ENCODE measurements at regions not wholly inside any gene's neighbourhood (a gene's known extent, or its start where the extent isn't known, plus 50 kb on each side); places are given as distances from the start of the nearest gene placed in this dataset.

DNA sequence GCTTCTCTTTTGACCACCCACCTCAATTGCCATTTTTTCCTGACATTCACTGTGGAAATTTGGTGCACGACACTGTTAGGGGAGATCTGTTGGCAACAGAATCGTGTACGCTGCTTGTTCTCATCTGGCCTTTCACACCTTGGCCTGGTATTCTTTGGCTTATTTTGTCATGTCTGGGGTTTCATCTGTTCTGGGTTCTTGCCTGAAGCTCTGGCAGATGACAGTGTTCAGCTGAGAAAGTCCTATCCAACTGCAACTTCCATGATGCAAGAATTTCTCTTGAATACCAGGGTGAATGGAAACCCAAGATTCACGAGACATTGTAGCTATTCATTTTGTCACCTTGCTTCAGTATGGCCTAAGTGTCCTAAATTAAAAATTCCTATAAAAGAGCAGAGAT, 82.6 kb upstream of the CELF2 start:
- H3K36me3 Mint-ChIP-seq, result peaks cover 0 to 4% (median 0%) of the 10 kb centered on the region in 3 donors
- no peaks in the 10 kb centered on the region for H3K4me1 Mint-ChIP-seq
- H3K27me3 Mint-ChIP-seq, result peaks cover 0 to 10% (median 4%) of the 10 kb centered on the region in 5 donors
- ATAC-seq, result no peak
- no peak overlapping the region for H3K4me3 Mint-ChIP-seq
- DNase-seq, result no peak
- no peak overlapping the region for H3K27ac Mint-ChIP-seq
- H3K9me3 Mint-ChIP-seq, result peaks cover 0 to 4% (median 2%) of the 10 kb centered on the region in 9 donors
- POLR2A ChIA-PET, result no interaction called here

DNA sequence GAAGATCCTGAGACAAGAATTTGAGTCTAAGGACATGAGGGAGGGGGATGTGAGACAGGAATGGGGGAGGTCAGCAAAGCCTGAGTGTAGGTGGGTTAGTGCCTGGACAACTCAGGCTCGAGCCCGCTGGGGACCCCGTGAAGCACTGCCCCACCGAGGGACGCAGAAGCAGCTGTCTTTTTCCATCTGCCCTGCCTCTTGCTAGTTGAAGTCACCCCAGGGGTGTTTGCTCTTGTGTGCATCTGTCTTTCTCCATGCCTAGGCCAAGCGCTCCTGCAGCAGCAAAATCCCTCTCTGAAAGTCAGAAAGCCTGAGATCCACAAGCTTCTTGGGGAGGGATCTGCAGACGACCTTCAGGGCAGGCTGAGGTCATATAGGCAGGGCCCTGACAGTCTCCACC, 79.0 kb upstream of the CELF2 start:
- Mint-ChIP-seq H3K36me3 (peaks cover 0 to 20% (median 0%) of the 10 kb centered on the region in 3 donors), H3K4me1 (no peaks in the 10 kb centered on the region), H3K27me3 (peaks cover 3 to 12% (median 6%) of the 10 kb centered on the region in 5 donors), H3K9me3 (peaks cover 0 to 23% (median 8%) of the 10 kb centered on the region in 9 donors), H3K27ac (no peak overlapping the region), H3K4me3 (no peak overlapping the region)
- POLR2A ChIA-PET, result no interaction called here
- ATAC-seq (no peak), DNase-seq (no peak)

DNA sequence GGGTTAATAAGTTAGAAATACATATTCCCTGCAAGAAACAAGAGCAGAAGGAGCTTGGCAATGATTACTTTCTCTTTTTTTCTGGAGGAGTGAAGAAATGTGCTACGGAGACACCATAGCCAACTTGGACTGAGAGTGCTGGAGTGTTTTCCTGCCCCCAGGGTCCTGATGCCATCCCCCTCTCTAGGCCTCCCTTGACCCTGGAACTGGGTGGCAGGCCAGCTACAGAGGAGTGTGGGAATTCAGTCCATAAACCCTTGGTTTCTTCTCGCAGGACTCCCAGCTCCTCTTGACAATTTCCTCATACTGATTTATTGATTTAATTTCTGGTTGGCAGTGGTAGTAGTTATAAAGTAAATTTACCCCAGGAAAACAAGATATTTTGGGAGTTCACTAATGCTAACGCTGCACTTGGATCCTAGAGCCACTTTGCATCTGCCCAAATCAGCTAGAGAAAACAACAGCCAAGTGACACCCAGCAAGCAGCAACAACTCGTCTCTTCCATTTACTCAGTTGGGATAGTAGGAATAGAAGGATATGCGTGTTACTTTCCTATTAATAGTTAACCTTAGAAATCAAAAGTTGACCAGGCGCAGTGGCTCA, 76.4 kb upstream of the CELF2 start:
- Mint-ChIP-seq H3K36me3 (peaks cover 0 to 20% (median 0%) of the 10 kb centered on the region in 3 donors), H3K9me3 (peaks cover 0 to 23% (median 8%) of the 10 kb centered on the region in 9 donors), H3K27ac (no peak overlapping the region), H3K4me3 (no peak overlapping the region), H3K27me3 (peaks cover 7 to 32% (median 11%) of the 10 kb centered on the region in 5 donors), H3K4me1 (no peaks in the 10 kb centered on the region)
- ATAC-seq (no peak), DNase-seq (no peak)
- POLR2A ChIA-PET, result no interaction called here

DNA sequence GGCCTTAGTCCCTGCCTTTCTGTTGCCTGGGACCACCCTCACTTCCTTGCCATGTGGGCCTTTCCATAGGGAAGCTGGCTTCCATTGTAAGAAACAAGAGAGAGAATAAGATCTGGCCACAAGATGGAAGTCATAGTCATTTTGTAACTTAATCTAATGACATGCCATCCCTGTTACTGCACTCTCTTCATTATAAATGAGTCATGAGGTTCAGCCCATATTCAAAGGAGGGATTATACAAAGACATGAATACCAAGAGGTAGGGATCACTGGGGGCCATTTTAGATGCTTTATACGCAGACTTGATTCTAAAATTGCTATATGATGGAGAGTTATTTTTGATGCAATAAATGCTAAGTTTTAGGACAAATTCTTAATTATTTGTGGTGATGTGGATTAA, 75.2 kb upstream of the CELF2 start:
- Mint-ChIP-seq H3K27me3 (peaks cover 7 to 32% (median 11%) of the 10 kb centered on the region in 5 donors), H3K9me3 (peaks cover 0 to 23% (median 8%) of the 10 kb centered on the region in 9 donors), H3K4me1 (no peaks in the 10 kb centered on the region), H3K4me3 (no peak overlapping the region), H3K36me3 (peaks cover 0 to 20% (median 0%) of the 10 kb centered on the region in 3 donors), H3K27ac (no peak overlapping the region)
- DNase-seq (no peak), ATAC-seq (no peak)
- POLR2A ChIA-PET, result no interaction called here

DNA sequence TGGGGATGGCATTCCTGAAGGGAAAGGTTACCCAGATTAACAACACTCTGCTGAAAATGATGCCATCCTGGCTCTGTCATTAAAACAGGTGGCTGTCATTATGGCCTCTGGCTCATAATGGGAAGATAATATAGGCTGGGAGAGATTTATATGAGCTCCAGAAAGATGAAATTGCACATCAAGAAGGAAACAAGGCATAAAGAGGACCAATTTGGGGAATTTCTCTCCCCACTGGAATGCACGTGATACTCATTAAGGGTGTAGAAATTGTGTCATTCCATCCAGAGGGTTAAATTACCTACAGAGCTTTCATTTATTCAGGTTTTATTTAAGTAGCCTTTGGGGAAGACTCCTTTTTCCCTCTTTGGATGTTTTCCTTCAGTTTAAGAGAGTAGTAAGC, 71.6 kb upstream of the CELF2 start:
- ATAC-seq (no peak), DNase-seq (no peak)
- Mint-ChIP-seq H3K4me1 (peaks cover 0 to 3% (median 0%) of the 10 kb centered on the region in 4 donors), H3K36me3 (peaks cover 0 to 7% (median 0%) of the 10 kb centered on the region in 3 donors), H3K4me3 (no peak overlapping the region), H3K9me3 (peaks cover 0 to 10% (median 7%) of the 10 kb centered on the region in 9 donors), H3K27me3 (peaks cover 6 to 30% (median 11%) of the 10 kb centered on the region in 5 donors), H3K27ac (no peak overlapping the region)
- POLR2A ChIA-PET, result no interaction called here

DNA sequence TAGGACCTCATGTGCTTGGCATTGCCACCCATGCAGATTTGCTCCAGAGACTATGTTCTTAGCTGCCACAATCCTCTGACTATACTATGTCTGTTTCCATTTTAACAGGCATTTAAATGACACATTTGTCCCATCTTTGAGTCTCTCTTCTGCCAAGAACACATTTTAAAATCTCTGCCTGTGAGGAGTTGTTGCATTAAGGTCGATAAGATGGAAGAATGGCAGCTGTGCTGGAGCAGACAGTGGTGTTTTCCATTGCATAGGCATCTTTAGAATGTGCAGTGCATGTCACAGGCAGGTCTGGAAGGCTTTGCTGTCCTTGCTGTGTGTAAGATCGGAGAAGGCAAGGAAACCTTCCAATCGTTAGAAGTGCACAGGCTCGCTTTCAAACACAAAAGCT, 70.9 kb upstream of the CELF2 start:
- Mint-ChIP-seq H3K4me3 (no peak overlapping the region), H3K27ac (no peak overlapping the region), H3K9me3 (peaks cover 0 to 9% (median 7%) of the 10 kb centered on the region in 9 donors), H3K4me1 (peaks cover 0 to 3% (median 0%) of the 10 kb centered on the region in 4 donors), H3K36me3 (peaks cover 0 to 7% (median 0%) of the 10 kb centered on the region in 3 donors), H3K27me3 (peaks cover 6 to 30% (median 11%) of the 10 kb centered on the region in 5 donors)
- ATAC-seq, result no peak
- POLR2A ChIA-PET, result no interaction called here
- DNase-seq, result no peak

DNA sequence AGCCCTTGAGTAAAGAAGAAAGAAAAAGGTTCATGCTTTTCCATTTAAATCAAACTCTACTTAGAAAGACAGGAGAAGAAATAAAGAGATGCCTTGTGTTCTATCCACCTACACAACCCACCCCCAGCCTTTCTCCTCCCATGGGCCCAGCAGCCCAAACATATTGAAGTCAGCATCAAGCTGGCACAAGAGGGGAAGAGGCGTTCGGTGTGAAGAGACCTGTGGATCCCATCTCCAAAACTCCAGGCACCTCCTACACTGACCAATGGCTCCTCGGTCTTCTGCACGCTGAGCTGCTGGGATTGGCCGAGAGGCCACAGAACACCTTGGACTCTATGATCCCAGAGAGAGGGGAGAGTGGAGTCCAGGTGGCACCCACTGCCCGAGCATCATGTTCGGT, 66.0 kb upstream of the CELF2 start:
- Mint-ChIP-seq H3K36me3 (no peaks in the 10 kb centered on the region), H3K4me1 (peaks cover 0 to 3% (median 0%) of the 10 kb centered on the region in 4 donors), H3K27ac (no peak overlapping the region), H3K9me3 (no peaks in the 10 kb centered on the region), H3K4me3 (no peak overlapping the region), H3K27me3 (peaks cover 0 to 16% (median 3%) of the 10 kb centered on the region in 5 donors)
- no peak for ATAC-seq
- DNase-seq, result no peak
- POLR2A ChIA-PET, result no interaction called here

DNA sequence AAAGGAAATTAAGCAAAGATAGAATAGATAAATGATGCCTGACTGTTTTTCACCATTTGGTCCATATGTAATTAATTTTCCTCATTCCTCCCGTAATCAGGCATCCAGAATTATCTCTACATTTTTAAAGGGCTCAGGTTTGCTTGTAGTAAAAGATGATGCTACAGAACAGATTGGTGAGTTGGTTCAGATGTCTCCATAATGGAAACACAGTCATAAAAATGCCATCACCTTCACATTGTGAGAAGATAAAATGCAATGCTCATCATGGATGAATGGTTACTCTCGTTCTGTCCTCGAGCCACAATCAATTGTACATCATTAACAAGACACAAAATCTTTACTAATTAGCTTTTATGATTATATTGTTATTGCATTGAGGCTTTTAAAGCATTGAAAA, 64.9 kb upstream of the CELF2 start:
- Mint-ChIP-seq H3K27ac (no peak overlapping the region), H3K9me3 (no peaks in the 10 kb centered on the region), H3K4me3 (no peak overlapping the region), H3K27me3 (peaks cover 0 to 9% (median 3%) of the 10 kb centered on the region in 5 donors), H3K4me1 (peaks cover 0 to 3% (median 0%) of the 10 kb centered on the region in 4 donors), H3K36me3 (no peaks in the 10 kb centered on the region)
- no peak for DNase-seq
- no peak for ATAC-seq
- POLR2A ChIA-PET, result no interaction called here

DNA sequence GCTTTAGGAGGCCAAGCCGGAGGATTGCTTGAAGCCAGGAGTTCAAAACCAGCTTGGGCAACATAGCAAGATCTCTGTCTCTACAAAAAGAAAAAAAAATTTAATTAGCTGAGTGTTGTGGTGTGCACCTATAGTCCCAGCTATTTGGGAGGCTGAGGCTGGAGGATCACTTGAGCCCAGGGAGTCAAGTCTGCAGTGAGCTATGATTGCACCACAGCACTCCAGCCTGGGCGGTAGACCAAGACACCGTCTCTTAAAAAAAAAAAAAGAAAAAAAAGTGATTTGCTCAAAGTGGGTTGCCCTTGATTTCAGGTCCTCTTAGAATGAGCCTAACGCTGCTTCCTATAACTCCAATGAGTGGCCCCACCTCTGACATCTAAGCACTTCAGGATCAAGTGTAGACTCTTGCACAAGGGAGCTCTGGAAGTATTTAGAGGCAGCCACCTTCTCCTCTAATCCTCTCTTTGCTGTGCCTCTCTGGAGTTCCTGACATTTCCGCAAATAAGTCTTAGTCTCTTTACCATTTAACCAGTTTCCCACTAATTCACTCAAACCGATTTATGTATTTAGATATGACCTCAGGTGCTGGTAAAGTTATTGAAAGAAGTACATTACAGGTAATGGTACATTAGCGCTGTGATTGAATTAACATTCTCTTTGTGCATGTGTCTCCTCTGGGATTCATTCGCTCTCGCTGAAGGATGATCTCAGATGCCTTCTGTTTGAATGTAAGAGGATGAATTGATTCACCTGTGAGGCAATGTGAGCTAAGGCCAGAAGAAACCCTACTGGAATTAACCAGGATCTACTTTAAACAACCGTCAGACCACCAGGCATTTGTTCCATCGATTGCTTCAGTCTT, 60.8 kb upstream of the CELF2 start:
- ATAC-seq (no peak), DNase-seq (no peak)
- H3K27ac Mint-ChIP-seq, result no peak overlapping the region
- POLR2A ChIA-PET, result no interaction called here
- no peak overlapping the region for H3K4me3 Mint-ChIP-seq
- H3K27me3 Mint-ChIP-seq, result peaks cover 0 to 10% (median 4%) of the 10 kb centered on the region in 5 donors
- no peaks in the 10 kb centered on the region for H3K4me1 Mint-ChIP-seq
- no peaks in the 10 kb centered on the region for H3K9me3 Mint-ChIP-seq
- no peaks in the 10 kb centered on the region for H3K36me3 Mint-ChIP-seq

DNA sequence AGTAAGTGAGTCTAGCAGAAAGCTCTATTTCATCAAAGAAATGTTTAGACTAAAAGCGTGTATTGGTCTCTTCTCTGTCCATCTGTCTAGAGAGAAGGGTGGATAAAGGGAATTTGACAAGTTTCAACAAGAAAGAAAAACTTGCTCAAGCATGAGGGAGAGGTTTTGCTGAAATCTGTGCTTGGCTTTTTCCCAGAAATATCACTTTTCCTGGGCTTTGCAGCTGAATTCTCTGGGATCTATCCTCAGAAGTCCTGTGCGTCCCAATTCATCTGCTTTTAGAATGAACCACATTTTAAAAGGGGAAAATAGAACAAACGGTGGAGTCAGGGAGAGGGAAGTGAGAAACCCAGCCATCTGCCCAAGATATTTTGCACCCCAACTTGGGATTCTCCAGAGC, 59.6 kb upstream of the CELF2 start:
- POLR2A ChIA-PET, result no interaction called here
- Mint-ChIP-seq H3K27me3 (peaks cover 0 to 10% (median 4%) of the 10 kb centered on the region in 5 donors), H3K27ac (no peak overlapping the region), H3K36me3 (no peaks in the 10 kb centered on the region), H3K4me1 (no peaks in the 10 kb centered on the region), H3K4me3 (no peak overlapping the region), H3K9me3 (no peaks in the 10 kb centered on the region)
- DNase-seq (no peak), ATAC-seq (no peak)

DNA sequence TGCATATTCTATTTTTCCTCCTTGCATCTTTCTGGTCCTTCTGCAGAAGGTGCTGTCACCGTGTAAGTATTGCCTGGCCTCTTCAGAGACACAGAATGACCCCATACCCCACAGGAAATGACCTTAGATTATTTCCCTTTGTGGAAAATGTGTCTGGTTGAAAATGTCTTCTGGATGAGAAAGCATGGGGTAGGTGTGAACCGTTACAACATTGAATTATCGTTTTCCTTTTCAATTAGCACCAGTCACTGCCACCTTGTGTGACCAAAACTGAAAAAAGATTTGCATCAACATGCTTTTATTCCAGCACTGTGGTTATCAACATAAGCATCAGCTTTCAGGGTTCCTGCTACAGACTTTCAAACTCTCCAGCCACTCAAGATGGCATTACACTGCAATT, 58.0 kb upstream of the CELF2 start:
- Mint-ChIP-seq H3K9me3 (no peaks in the 10 kb centered on the region), H3K36me3 (no peaks in the 10 kb centered on the region), H3K4me1 (no peaks in the 10 kb centered on the region), H3K4me3 (no peak overlapping the region), H3K27ac (no peak overlapping the region), H3K27me3 (peaks cover 0 to 10% (median 5%) of the 10 kb centered on the region in 5 donors)
- no peak for DNase-seq
- ATAC-seq, result no peak
- POLR2A ChIA-PET, result no interaction called here

DNA sequence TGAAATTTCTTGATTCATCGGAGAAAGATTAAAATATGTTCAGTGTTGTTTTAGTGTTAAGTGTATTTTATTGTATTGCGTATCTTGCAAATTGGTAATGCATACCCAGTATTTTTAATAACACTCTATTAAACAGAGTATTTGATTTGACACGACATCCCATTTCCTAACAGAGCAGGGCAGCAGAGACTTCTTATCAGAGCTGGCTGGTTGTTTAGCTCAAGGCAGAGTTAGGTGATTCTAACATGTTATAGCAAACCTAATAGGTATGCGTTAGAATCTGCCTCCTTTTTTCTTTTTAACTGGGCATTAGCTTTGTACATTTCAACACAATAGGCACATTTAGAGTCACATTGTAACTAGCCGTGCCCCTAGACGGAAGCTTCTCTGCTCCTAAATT, 57.1 kb upstream of the CELF2 start:
- Mint-ChIP-seq H3K4me3 (no peak overlapping the region), H3K27me3 (peaks cover 0 to 10% (median 5%) of the 10 kb centered on the region in 5 donors), H3K36me3 (no peaks in the 10 kb centered on the region), H3K4me1 (no peaks in the 10 kb centered on the region), H3K9me3 (no peaks in the 10 kb centered on the region), H3K27ac (peak overlapping the region in 1 of 10 donors; percentile 18)
- ATAC-seq (no peak), DNase-seq (no peak)
- POLR2A ChIA-PET, result no interaction called here

DNA sequence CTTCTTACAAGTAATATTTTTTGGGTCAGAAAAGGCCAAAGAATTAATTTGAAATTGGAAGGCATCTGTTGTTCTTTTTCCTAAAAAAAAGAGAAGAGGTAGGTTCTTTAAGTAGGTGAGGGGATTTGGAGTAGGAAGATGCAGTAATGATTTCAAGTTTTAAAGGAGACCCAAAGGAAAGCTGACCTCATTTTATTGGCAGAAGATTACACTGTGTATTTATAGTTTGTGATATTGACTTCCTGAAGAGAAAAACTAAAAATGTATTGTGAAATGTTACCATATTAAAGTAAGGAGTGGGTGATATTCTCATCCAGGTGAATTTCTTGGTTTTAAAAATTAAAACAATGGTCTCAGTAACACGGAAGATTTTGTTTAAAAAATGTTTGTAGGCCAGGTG, 56.6 kb upstream of the CELF2 start:
- POLR2A ChIA-PET, result no interaction called here
- Mint-ChIP-seq H3K27me3 (peaks cover 0 to 12% (median 5%) of the 10 kb centered on the region in 5 donors), H3K36me3 (no peaks in the 10 kb centered on the region), H3K9me3 (no peaks in the 10 kb centered on the region), H3K27ac (no peak overlapping the region), H3K4me1 (no peaks in the 10 kb centered on the region), H3K4me3 (no peak overlapping the region)
- DNase-seq, result no peak
- no peak for ATAC-seq

Measured in naive thymus-derived CD8-positive, alpha-beta T cell (primary cell).